ENCODE measurements at regions not wholly inside any gene's neighbourhood (a gene's known extent, or its start where the extent isn't known, plus 50 kb on each side); places are given as distances from the start of the nearest gene placed in this dataset.

- Histone ChIP-seq H3K36me3 (no peaks in the 10 kb centered on the region), H3K4me3 (no peak overlapping the region), H3K4me1 (no peaks in the 10 kb centered on the region), H3K27me3 (peaks cover 0 to 7% (median 0%) of the 10 kb centered on the region in 4 donors), H3K9me3 (no peaks in the 10 kb centered on the region), H3K27ac (replicated peaks in 1 of 4) (no peak overlapping the region)
- TF ChIP-seq POLR2AphosphoS5 (IDR thresholded peaks at IDR 0.05) (no peak), POLR2A (IDR thresholded peaks at IDR 0.05; ENCODE audit: low read depth) (no peak), CTCF (IDR thresholded peaks at IDR 0.05) (no peak), EP300 (IDR thresholded peaks at IDR 0.05) (no peak)
- intact Hi-C loops (cut with DNase I), result no loop called here
- DNase-seq (ENCODE audit: extremely low spot score), result no peak
These were observed 243.8 kb downstream of the ADGRL2 start for GRCh38 chr1:82044536-82044935.

GRCh38 chr1:82044111-82044510 lies 243.4 kb downstream of the ADGRL2 start:
- intact Hi-C loops (cut with DNase I), result no loop called here
- no peak for DNase-seq (ENCODE audit: extremely low spot score)
- Histone ChIP-seq H3K4me3 (no peak overlapping the region), H3K4me1 (no peaks in the 10 kb centered on the region), H3K36me3 (no peaks in the 10 kb centered on the region), H3K27me3 (peaks cover 0 to 7% (median 0%) of the 10 kb centered on the region in 4 donors), H3K27ac (replicated peaks in 1 of 4) (no peak overlapping the region), H3K9me3 (no peaks in the 10 kb centered on the region)
- WGBS, result 67% methylated on average over 3 of the region's 3 CpGs
- TF ChIP-seq POLR2A (IDR thresholded peaks at IDR 0.05; ENCODE audit: low read depth), result no peak
- no peak for TF ChIP-seq CTCF (IDR thresholded peaks at IDR 0.05)
- TF ChIP-seq POLR2AphosphoS5 (IDR thresholded peaks at IDR 0.05), result no peak
- TF ChIP-seq EP300 (IDR thresholded peaks at IDR 0.05), result no peak

GRCh38 chr1:82042306-82043060 lies 241.7 kb downstream of the ADGRL2 start:
- H3K4me3 ChIP-seq, result no peak overlapping the region
- no peaks in the 10 kb centered on the region for H3K9me3 ChIP-seq
- intact Hi-C loops (cut with DNase I), result no loop called here
- H3K27me3 ChIP-seq, result peaks cover 0 to 7% (median 0%) of the 10 kb centered on the region in 4 donors
- WGBS, result 75% methylated on average over 4 of the region's 4 CpGs
- no peaks in the 10 kb centered on the region for H3K4me1 ChIP-seq
- DNase-seq (ENCODE audit: extremely low spot score), result no peak
- H3K27ac ChIP-seq (replicated peaks in 1 of 4), result no peak overlapping the region
- TF ChIP-seq POLR2A (IDR thresholded peaks at IDR 0.05; ENCODE audit: low read depth) (no peak), CTCF (IDR thresholded peaks at IDR 0.05) (no peak), POLR2AphosphoS5 (IDR thresholded peaks at IDR 0.05) (no peak), EP300 (IDR thresholded peaks at IDR 0.05) (no peak)
- H3K36me3 ChIP-seq, result no peaks in the 10 kb centered on the region
